SH-SY5Y (cell line): ENCODE measurements at regions not wholly inside any gene's neighbourhood (a gene's known extent, or its start where the extent isn't known, plus 50 kb on each side); places are given as distances from the start of the nearest gene placed in this dataset.

ENCODE experiments used
- GATA2 ChIP-seq: IDR thresholded peaks from 2 replicates; pipeline ENCODE4 v1.6.1; 2011; ENCODE audit warnings: mild to moderate bottlenecking, low read depth, low read length
- GATA3 ChIP-seq: IDR thresholded peaks from 2 replicates; pipeline ENCODE4 v1.6.1; 2011; ENCODE audit warnings: low read depth, mild to moderate bottlenecking, low read length, moderate library complexity

DNA sequence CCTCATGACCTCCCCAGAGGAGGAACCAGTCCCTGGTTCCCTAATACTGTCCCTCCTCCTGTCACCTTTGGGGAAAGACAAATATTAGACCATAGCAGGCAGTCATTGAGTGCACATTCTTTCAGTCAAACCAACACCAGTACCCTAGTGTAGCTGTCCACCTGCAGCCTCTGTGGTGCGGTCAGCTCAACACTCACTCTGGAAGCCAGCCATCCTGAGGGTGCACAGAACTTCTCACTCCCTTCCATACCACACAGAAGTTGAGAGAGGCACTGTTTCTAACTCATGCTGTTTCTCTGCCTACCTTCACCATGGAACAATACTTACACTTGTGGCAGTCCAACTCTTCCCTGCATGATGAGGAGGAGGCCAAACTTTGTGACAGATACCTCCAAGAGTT, 175.6 kb upstream of the FOXN2 start:
- TF ChIP-seq GATA3 (no peak), GATA2 (no peak)
